GM23338 (cell line): ENCODE measurements at regions not wholly inside any gene's neighbourhood (a gene's known extent, or its start where the extent isn't known, plus 50 kb on each side); places are given as distances from the start of the nearest gene placed in this dataset.

ENCODE experiments used
- ATAC-seq: fragments of 200-7000 bp; cut with Tn5 transposase; 3 replicates; pipeline ENCODE4 v1.9.1; 2020
- DNase-seq: peaks from one replicate; pipeline ENCODE4 v3.0.0-alpha.2; 2015; ENCODE audit warnings: low spot score
- H2AFZ ChIP-seq: fragments of 200-600 bp; sonication (generic); 2 replicates; pipeline ENCODE4 v1.8.0; 2016; ENCODE audit warnings: antibody characterized with exemption, mild to moderate bottlenecking, moderate library complexity
- H3F3A ChIP-seq: fragments of 200-600 bp; sonication (generic); replicated peaks from 2 replicates; pipeline ENCODE4 v1.8.0; 2017; ENCODE audit warnings: antibody characterized with exemption, mixed run types, low read depth
- H3K27ac ChIP-seq: fragments of 200-600 bp; sonication (generic); 2 replicates; pipeline ENCODE4 v1.6.1; 2016; ENCODE audit warnings: low read depth
- H3K27me3 ChIP-seq: fragments of 200-600 bp; sonication (generic); 2 replicates; pipeline ENCODE4 v1.8.0; 2016; ENCODE audit warnings: mild to moderate bottlenecking, mixed run types, moderate library complexity; ENCODE audit not compliant: insufficient read depth
- H3K36me3 ChIP-seq: fragments of 200-600 bp; sonication (generic); 2 replicates; pipeline ENCODE4 v1.8.0; 2016; ENCODE audit warnings: mild to moderate bottlenecking; ENCODE audit not compliant: insufficient read depth
- H3K4me1 ChIP-seq: fragments of 200-600 bp; sonication (generic); 2 replicates; pipeline ENCODE4 v1.8.0; 2016; ENCODE audit warnings: mild to moderate bottlenecking, moderate library complexity; ENCODE audit not compliant: insufficient read depth
- H3K4me2 ChIP-seq: fragments of 200-600 bp; sonication (generic); 2 replicates; pipeline ENCODE4 v1.7.1; 2017; ENCODE audit warnings: mixed run types
- H3K4me3 ChIP-seq: fragments of 200-600 bp; sonication (generic); 2 replicates; pipeline ENCODE4 v1.6.1; 2016; ENCODE audit warnings: mixed run types
- H3K79me2 ChIP-seq: fragments of 200-600 bp; sonication (generic); replicated peaks from 2 replicates; pipeline ENCODE4 v1.8.0; 2017; ENCODE audit warnings: mild to moderate bottlenecking; ENCODE audit not compliant: insufficient read depth
- H3K9me2 ChIP-seq: fragments of 200-600 bp; sonication (generic); 2 replicates; pipeline ENCODE4 v1.8.0; 2017; ENCODE audit not compliant: insufficient read depth
- H4K20me1 ChIP-seq: fragments of 200-600 bp; sonication (generic); replicated peaks from 2 replicates; pipeline ENCODE4 v1.8.0; 2017; ENCODE audit warnings: mild to moderate bottlenecking; ENCODE audit not compliant: insufficient read depth
- H3K27ac Mint-ChIP-seq: 2 replicates; pipeline ENCODE4 v1.8.0; 2020; ENCODE audit warnings: inconsistent platforms, mild to moderate bottlenecking, moderate library complexity, mixed read lengths
- H3K27me3 Mint-ChIP-seq: 3 replicates; pipeline ENCODE4 v1.8.0; 2022; ENCODE audit warnings: low read depth, mild to moderate bottlenecking, moderate library complexity, mixed read lengths, inconsistent platforms; ENCODE audit not compliant: insufficient read depth, poor library complexity
- H3K36me3 Mint-ChIP-seq: 3 replicates; pipeline ENCODE4 v1.8.0; 2021; ENCODE audit warnings: low read depth, mild to moderate bottlenecking, inconsistent platforms, moderate library complexity, mixed read lengths
- H3K4me1 Mint-ChIP-seq: 3 replicates; pipeline ENCODE4 v1.8.0; 2020; ENCODE audit warnings: mild to moderate bottlenecking, inconsistent platforms, mixed read lengths
- H3K4me3 Mint-ChIP-seq: 3 replicates; pipeline ENCODE4 v1.8.0; 2021; ENCODE audit warnings: moderate library complexity, mild to moderate bottlenecking, inconsistent platforms, mixed read lengths
- H3K9me3 Mint-ChIP-seq: 3 replicates; pipeline ENCODE4 v1.8.0; 2020; ENCODE audit warnings: moderate library complexity, mild to moderate bottlenecking, inconsistent platforms, mixed read lengths
- CREB1 ChIP-seq: fragments of 250-450 bp; sonication (Bioruptor Pico); IDR thresholded peaks from 2 replicates; pipeline ENCODE4 v1.5.0; 2020; ENCODE audit warnings: low read depth, mild to moderate bottlenecking, moderate library complexity
- EZH2 ChIP-seq: fragments of 200-600 bp; sonication (generic); IDR thresholded peaks from one replicate; pipeline ENCODE4 v1.8.0; 2017; ENCODE audit warnings: antibody characterized with exemption, mild to moderate bottlenecking, low read depth; ENCODE audit not compliant: unreplicated experiment
- EZH2phosphoT487 ChIP-seq: fragments of 200-600 bp; sonication (generic); IDR thresholded peaks from one replicate; pipeline ENCODE4 v1.8.1; 2018; ENCODE audit warnings: antibody characterized with exemption; ENCODE audit not compliant: unreplicated experiment
- JUNB ChIP-seq: IDR thresholded peaks from one replicate; pipeline ENCODE4 v1.6.1; 2016; ENCODE audit warnings: antibody characterized with exemption; ENCODE audit not compliant: unreplicated experiment
- NANOG ChIP-seq: IDR thresholded peaks from 2 replicates; pipeline ENCODE4 v1.6.1; 2016; ENCODE audit warnings: antibody characterized with exemption, borderline replicate concordance
- POLR2AphosphoS5 ChIP-seq: IDR thresholded peaks from 2 replicates; pipeline ENCODE4 v1.6.1; 2016; ENCODE audit warnings: antibody characterized with exemption, low read depth
- STAT1 ChIP-seq: IDR thresholded peaks from one replicate; pipeline ENCODE4 v1.6.1; 2016; ENCODE audit warnings: antibody characterized with exemption; ENCODE audit not compliant: unreplicated experiment
- ZNF114 ChIP-seq: fragments of 250-450 bp; sonication (Bioruptor Pico); IDR thresholded peaks from 2 replicates; pipeline ENCODE4 v1.5.0; 2020; ENCODE audit warnings: mild to moderate bottlenecking, moderate library complexity
- ZNF331 ChIP-seq: fragments of 250-450 bp; sonication (Bioruptor Pico); IDR thresholded peaks from 2 replicates; pipeline ENCODE4 v1.5.0; 2020; ENCODE audit warnings: low read depth, mild to moderate bottlenecking, moderate library complexity
- TF ChIP-seq, protein P1 (sequence below): IDR thresholded peaks from 2 replicates; pipeline ENCODE4 v1.6.1; 2016; ENCODE audit warnings: antibody characterized with exemption
- TF ChIP-seq, protein P2 (sequence below): IDR thresholded peaks from one replicate; pipeline ENCODE4 v1.6.1; 2018; ENCODE audit warnings: antibody characterized with exemption; ENCODE audit not compliant: unreplicated experiment
- TF ChIP-seq, protein P3 (sequence below), 2 experiments: fragments of 200-600 bp in 1 of 2; sonication (generic) in 1 of 2; conservative IDR thresholded peaks; 2 replicates each; pipeline versions ENCODE4 v1.5.1 to v1.6.1; 2016 to 2017; ENCODE audit warnings: antibody characterized with exemption in 2 of 2, low read depth in 2 of 2, mild to moderate bottlenecking in 2 of 2, moderate library complexity in 1 of 2
- TF ChIP-seq, protein P4 (sequence below): fragments of 250-450 bp; sonication (Bioruptor Pico); IDR thresholded peaks from 2 replicates; pipeline ENCODE4 v1.5.0; 2020; ENCODE audit warnings: mild to moderate bottlenecking, moderate library complexity

DNA sequence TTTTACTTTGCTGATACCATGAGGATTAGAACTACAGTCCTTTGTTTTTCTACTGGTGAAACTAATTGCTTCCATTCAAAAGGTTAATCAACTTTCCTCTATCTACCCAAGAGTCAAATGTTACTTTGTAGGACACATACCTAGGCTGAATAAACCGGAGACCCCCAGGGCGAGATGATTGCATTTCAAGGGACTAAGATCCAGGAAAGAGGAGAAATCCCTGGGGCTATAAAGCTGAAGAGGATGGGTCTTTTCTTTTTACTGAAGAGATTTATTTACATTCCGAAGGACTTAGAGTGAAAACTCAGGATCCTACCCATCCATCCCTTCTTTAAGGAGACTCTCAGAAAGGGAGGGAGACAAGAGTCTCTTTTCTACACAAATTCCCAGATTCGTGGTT, 331.9 kb downstream of the CDH19 start (continued):
- TF ChIP-seq EZH2phosphoT487 (no peak), CREB1 (no peak), ZNF114 (CRISPR knock-in tag) (peak; percentile 75; the same call in 1 of the 2 replicates), ZNF331 (no peak), POLR2AphosphoS5 (no peak), STAT1 (no peak)
- TF ChIP-seq, protein P1, sequence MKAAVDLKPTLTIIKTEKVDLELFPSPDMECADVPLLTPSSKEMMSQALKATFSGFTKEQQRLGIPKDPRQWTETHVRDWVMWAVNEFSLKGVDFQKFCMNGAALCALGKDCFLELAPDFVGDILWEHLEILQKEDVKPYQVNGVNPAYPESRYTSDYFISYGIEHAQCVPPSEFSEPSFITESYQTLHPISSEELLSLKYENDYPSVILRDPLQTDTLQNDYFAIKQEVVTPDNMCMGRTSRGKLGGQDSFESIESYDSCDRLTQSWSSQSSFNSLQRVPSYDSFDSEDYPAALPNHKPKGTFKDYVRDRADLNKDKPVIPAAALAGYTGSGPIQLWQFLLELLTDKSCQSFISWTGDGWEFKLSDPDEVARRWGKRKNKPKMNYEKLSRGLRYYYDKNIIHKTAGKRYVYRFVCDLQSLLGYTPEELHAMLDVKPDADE = no peak
- TF ChIP-seq, protein P2, sequence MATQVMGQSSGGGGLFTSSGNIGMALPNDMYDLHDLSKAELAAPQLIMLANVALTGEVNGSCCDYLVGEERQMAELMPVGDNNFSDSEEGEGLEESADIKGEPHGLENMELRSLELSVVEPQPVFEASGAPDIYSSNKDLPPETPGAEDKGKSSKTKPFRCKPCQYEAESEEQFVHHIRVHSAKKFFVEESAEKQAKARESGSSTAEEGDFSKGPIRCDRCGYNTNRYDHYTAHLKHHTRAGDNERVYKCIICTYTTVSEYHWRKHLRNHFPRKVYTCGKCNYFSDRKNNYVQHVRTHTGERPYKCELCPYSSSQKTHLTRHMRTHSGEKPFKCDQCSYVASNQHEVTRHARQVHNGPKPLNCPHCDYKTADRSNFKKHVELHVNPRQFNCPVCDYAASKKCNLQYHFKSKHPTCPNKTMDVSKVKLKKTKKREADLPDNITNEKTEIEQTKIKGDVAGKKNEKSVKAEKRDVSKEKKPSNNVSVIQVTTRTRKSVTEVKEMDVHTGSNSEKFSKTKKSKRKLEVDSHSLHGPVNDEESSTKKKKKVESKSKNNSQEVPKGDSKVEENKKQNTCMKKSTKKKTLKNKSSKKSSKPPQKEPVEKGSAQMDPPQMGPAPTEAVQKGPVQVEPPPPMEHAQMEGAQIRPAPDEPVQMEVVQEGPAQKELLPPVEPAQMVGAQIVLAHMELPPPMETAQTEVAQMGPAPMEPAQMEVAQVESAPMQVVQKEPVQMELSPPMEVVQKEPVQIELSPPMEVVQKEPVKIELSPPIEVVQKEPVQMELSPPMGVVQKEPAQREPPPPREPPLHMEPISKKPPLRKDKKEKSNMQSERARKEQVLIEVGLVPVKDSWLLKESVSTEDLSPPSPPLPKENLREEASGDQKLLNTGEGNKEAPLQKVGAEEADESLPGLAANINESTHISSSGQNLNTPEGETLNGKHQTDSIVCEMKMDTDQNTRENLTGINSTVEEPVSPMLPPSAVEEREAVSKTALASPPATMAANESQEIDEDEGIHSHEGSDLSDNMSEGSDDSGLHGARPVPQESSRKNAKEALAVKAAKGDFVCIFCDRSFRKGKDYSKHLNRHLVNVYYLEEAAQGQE = no peak

DNA sequence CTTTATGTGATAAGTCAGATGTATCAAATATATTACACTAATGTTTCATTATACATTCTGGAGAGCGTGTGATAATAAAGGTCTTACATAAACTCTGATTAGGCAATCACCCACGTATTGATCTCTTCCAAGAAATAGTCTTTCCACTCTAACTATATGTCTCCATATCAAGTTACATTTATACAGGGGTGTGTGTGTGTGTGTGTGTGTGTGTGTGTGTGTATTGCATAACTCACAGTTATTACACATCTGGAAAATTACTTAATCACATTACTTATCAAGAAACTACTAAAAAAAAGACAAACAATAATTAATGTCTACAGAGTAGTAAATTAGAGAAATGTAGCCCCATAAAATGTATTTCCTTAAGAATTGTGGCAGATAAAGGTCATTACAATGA, 339.8 kb downstream of the CDH19 start:
- Mint-ChIP-seq H3K27ac (no peak overlapping the region), H3K9me3 (peaks cover 21% of the 10 kb centered on the region), H3K4me1 (no peaks in the 10 kb centered on the region), H3K4me3 (no peak overlapping the region), H3K36me3 (peaks cover 19% of the 10 kb centered on the region), H3K27me3 (peaks cover 2% of the 10 kb centered on the region)
- Histone ChIP-seq H3K79me2 (no peaks in the 10 kb centered on the region), H3K36me3 (no peaks in the 10 kb centered on the region), H3K9me2 (no peaks in the 10 kb centered on the region), H3F3A (no peaks in the 10 kb centered on the region), H3K27me3 (no peaks in the 10 kb centered on the region), H2AFZ (no peak overlapping the region), H4K20me1 (no peaks in the 10 kb centered on the region), H3K4me3 (no peak overlapping the region), H3K4me2 (no peak overlapping the region), H3K27ac (no peak overlapping the region), H3K4me1 (no peaks in the 10 kb centered on the region)
- DNase-seq = no peak
- ATAC-seq = no peak
- TF ChIP-seq EZH2phosphoT487 = no peak
- no peak for TF ChIP-seq JUNB
- TF ChIP-seq STAT1 = no peak
- TF ChIP-seq EZH2 = no peak
- no peak for TF ChIP-seq CREB1
- TF ChIP-seq, protein P3, sequence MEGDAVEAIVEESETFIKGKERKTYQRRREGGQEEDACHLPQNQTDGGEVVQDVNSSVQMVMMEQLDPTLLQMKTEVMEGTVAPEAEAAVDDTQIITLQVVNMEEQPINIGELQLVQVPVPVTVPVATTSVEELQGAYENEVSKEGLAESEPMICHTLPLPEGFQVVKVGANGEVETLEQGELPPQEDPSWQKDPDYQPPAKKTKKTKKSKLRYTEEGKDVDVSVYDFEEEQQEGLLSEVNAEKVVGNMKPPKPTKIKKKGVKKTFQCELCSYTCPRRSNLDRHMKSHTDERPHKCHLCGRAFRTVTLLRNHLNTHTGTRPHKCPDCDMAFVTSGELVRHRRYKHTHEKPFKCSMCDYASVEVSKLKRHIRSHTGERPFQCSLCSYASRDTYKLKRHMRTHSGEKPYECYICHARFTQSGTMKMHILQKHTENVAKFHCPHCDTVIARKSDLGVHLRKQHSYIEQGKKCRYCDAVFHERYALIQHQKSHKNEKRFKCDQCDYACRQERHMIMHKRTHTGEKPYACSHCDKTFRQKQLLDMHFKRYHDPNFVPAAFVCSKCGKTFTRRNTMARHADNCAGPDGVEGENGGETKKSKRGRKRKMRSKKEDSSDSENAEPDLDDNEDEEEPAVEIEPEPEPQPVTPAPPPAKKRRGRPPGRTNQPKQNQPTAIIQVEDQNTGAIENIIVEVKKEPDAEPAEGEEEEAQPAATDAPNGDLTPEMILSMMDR (conservative IDR thresholded peaks at IDR 0.05; ENCODE audit: low read depth in 2 of 2) = no peak
- no peak for TF ChIP-seq NANOG
- no peak for TF ChIP-seq ZNF331
- no peak for TF ChIP-seq ZNF114 (CRISPR knock-in tag)
- TF ChIP-seq, protein P4, sequence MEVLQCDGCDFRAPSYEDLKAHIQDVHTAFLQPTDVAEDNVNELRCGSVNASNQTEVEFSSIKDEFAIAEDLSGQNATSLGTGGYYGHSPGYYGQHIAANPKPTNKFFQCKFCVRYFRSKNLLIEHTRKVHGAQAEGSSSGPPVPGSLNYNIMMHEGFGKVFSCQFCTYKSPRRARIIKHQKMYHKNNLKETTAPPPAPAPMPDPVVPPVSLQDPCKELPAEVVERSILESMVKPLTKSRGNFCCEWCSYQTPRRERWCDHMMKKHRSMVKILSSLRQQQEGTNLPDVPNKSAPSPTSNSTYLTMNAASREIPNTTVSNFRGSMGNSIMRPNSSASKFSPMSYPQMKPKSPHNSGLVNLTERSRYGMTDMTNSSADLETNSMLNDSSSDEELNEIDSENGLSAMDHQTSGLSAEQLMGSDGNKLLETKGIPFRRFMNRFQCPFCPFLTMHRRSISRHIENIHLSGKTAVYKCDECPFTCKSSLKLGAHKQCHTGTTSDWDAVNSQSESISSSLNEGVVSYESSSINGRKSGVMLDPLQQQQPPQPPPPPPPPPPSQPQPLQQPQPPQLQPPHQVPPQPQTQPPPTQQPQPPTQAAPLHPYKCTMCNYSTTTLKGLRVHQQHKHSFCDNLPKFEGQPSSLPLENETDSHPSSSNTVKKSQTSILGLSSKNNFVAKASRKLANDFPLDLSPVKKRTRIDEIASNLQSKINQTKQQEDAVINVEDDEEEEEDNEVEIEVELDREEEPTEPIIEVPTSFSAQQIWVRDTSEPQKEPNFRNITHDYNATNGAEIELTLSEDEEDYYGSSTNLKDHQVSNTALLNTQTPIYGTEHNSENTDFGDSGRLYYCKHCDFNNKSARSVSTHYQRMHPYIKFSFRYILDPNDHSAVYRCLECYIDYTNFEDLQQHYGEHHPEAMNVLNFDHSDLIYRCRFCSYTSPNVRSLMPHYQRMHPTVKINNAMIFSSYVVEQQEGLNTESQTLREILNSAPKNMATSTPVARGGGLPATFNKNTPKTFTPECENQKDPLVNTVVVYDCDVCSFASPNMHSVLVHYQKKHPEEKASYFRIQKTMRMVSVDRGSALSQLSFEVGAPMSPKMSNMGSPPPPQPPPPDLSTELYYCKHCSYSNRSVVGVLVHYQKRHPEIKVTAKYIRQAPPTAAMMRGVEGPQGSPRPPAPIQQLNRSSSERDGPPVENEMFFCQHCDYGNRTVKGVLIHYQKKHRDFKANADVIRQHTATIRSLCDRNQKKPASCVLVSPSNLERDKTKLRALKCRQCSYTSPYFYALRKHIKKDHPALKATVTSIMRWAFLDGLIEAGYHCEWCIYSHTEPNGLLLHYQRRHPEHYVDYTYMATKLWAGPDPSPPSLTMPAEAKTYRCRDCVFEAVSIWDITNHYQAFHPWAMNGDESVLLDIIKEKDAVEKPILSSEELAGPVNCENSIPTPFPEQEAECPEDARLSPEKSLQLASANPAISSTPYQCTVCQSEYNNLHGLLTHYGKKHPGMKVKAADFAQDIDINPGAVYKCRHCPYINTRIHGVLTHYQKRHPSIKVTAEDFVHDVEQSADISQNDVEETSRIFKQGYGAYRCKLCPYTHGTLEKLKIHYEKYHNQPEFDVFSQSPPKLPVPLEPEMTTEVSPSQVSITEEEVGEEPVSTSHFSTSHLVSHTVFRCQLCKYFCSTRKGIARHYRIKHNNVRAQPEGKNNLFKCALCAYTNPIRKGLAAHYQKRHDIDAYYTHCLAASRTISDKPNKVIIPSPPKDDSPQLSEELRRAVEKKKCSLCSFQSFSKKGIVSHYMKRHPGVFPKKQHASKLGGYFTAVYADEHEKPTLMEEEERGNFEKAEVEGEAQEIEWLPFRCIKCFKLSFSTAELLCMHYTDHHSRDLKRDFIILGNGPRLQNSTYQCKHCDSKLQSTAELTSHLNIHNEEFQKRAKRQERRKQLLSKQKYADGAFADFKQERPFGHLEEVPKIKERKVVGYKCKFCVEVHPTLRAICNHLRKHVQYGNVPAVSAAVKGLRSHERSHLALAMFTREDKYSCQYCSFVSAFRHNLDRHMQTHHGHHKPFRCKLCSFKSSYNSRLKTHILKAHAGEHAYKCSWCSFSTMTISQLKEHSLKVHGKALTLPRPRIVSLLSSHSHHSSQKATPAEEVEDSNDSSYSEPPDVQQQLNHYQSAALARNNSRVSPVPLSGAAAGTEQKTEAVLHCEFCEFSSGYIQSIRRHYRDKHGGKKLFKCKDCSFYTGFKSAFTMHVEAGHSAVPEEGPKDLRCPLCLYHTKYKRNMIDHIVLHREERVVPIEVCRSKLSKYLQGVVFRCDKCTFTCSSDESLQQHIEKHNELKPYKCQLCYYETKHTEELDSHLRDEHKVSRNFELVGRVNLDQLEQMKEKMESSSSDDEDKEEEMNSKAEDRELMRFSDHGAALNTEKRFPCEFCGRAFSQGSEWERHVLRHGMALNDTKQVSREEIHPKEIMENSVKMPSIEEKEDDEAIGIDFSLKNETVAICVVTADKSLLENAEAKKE (CRISPR knock-in tag) = no peak
